Endothelial cell (in vitro differentiated cells): ENCODE measurements at regions not wholly inside any gene's neighbourhood (a gene's known extent, or its start where the extent isn't known, plus 50 kb on each side); places are given as distances from the start of the nearest gene placed in this dataset.

Source experiments
- DNase-seq: peaks from one replicate; pipeline ENCODE4 v3.0.0; 2021; ENCODE audit warnings: low spot score
- H3K27ac Mint-ChIP-seq: one replicate; pipeline ENCODE4 v1.8.0; 2021; ENCODE audit warnings: mixed read lengths, inconsistent platforms; ENCODE audit not compliant: unreplicated experiment
- H3K27me3 Mint-ChIP-seq: one replicate; pipeline ENCODE4 v1.8.0; 2021; ENCODE audit warnings: mild to moderate bottlenecking, moderate library complexity, mixed read lengths, inconsistent platforms; ENCODE audit not compliant: unreplicated experiment
- H3K36me3 Mint-ChIP-seq: one replicate; pipeline ENCODE4 v1.8.0; 2021; ENCODE audit warnings: mild to moderate bottlenecking, low read depth, mixed read lengths, inconsistent platforms; ENCODE audit not compliant: unreplicated experiment
- H3K4me1 Mint-ChIP-seq: one replicate; pipeline ENCODE4 v1.8.0; 2021; ENCODE audit warnings: mild to moderate bottlenecking, mixed read lengths, inconsistent platforms; ENCODE audit not compliant: unreplicated experiment
- H3K4me3 Mint-ChIP-seq: one replicate; pipeline ENCODE4 v1.8.0; 2021; ENCODE audit warnings: mild to moderate bottlenecking, mixed read lengths, inconsistent platforms; ENCODE audit not compliant: unreplicated experiment
- H3K9me3 Mint-ChIP-seq: one replicate; pipeline ENCODE4 v1.8.0; 2021; ENCODE audit warnings: mixed read lengths, inconsistent platforms; ENCODE audit not compliant: unreplicated experiment
- CTCF ChIP-seq: fragments of 200-600 bp; sonication (generic); IDR thresholded peaks from one replicate; pipeline ENCODE4 v1.5.0; 2021; ENCODE audit warnings: antibody characterized with exemption; ENCODE audit not compliant: unreplicated experiment

- no peak overlapping the region for H3K27ac Mint-ChIP-seq
- H3K9me3 Mint-ChIP-seq, result no peaks in the 10 kb centered on the region
- H3K4me1 Mint-ChIP-seq, result peaks cover 15% of the 10 kb centered on the region
- TF ChIP-seq CTCF, result no peak
- DNase-seq, result no peak
- peaks cover 15% of the 10 kb centered on the region for H3K36me3 Mint-ChIP-seq
- H3K27me3 Mint-ChIP-seq, result peaks cover 2% of the 10 kb centered on the region
- no peak overlapping the region for H3K4me3 Mint-ChIP-seq
Measured at GRCh38 chr4:129334136-129334535, 238.2 kb downstream of the C4orf33 start.

- Mint-ChIP-seq H3K4me1 (peaks cover 16% of the 10 kb centered on the region), H3K4me3 (no peak overlapping the region), H3K27ac (no peak overlapping the region), H3K9me3 (no peaks in the 10 kb centered on the region), H3K27me3 (peaks cover 2% of the 10 kb centered on the region), H3K36me3 (peaks cover 8% of the 10 kb centered on the region)
- no peak for TF ChIP-seq CTCF
- DNase-seq, result no peak
Measured at GRCh38 chr4:129335276-129335675, 239.3 kb downstream of the C4orf33 start.

GRCh38 chr4:129335818-129336217 is 239.9 kb downstream of the C4orf33 start:
- H3K27ac Mint-ChIP-seq, result no peak overlapping the region
- TF ChIP-seq CTCF, result no peak
- H3K4me3 Mint-ChIP-seq, result no peak overlapping the region
- H3K27me3 Mint-ChIP-seq, result peaks cover 2% of the 10 kb centered on the region
- H3K36me3 Mint-ChIP-seq, result peaks cover 6% of the 10 kb centered on the region
- H3K9me3 Mint-ChIP-seq, result no peaks in the 10 kb centered on the region
- no peak for DNase-seq
- H3K4me1 Mint-ChIP-seq, result peaks cover 16% of the 10 kb centered on the region

- H3K27me3 Mint-ChIP-seq, result peaks cover 2% of the 10 kb centered on the region
- H3K27ac Mint-ChIP-seq, result no peak overlapping the region
- peaks cover 16% of the 10 kb centered on the region for H3K4me1 Mint-ChIP-seq
- TF ChIP-seq CTCF, result no peak
- DNase-seq, result no peak
- no peaks in the 10 kb centered on the region for H3K9me3 Mint-ChIP-seq
- H3K36me3 Mint-ChIP-seq, result peaks cover 6% of the 10 kb centered on the region
- no peak overlapping the region for H3K4me3 Mint-ChIP-seq
Measured at GRCh38 chr4:129336457-129337227, 240.7 kb downstream of the C4orf33 start.

GRCh38 chr4:129337228-129337620 is 241.3 kb downstream of the C4orf33 start:
- peaks cover 16% of the 10 kb centered on the region for H3K4me1 Mint-ChIP-seq
- peaks cover 6% of the 10 kb centered on the region for H3K36me3 Mint-ChIP-seq
- H3K27me3 Mint-ChIP-seq, result peaks cover 2% of the 10 kb centered on the region

More at GRCh38 chr4:129337228-129337620, 241.3 kb downstream of the C4orf33 start:
- Mint-ChIP-seq H3K4me3 (no peak overlapping the region), H3K9me3 (no peaks in the 10 kb centered on the region), H3K27ac (no peak overlapping the region)
- no peak for TF ChIP-seq CTCF
- DNase-seq, result no peak
